HEK293 (cell line): ENCODE measurements at regions not wholly inside any gene's neighbourhood (a gene's known extent, or its start where the extent isn't known, plus 50 kb on each side); places are given as distances from the start of the nearest gene placed in this dataset.

ENCODE experiments used
- GLI2 ChIP-seq: fragments of 450-650 bp; formaldehyde crosslinking; IDR thresholded peaks from 2 replicates; pipeline ENCODE4; 2017; ENCODE audit warnings: missing biosample characterization, missing genetic modification characterization, low read depth, borderline replicate concordance
- GLI4 ChIP-seq: fragments of 450-650 bp; formaldehyde crosslinking; IDR thresholded peaks from 2 replicates; pipeline ENCODE4 v1.5.1; 2016; ENCODE audit warnings: missing biosample characterization, missing genetic modification characterization
- KLF10 ChIP-seq: fragments of 450-650 bp; IDR thresholded peaks from 2 replicates; pipeline ENCODE4 v1.5.1; 2018; ENCODE audit warnings: missing biosample characterization, mild to moderate bottlenecking, missing genetic modification characterization
- MEIS1 ChIP-seq: sonication (generic); formaldehyde crosslinking; IDR thresholded peaks from 2 replicates; pipeline ENCODE4 v1.8.1; 2022; ENCODE audit warnings: missing genetic modification reagents, mild to moderate bottlenecking, borderline replicate concordance
- PRDM10 ChIP-seq: fragments of 450-650 bp; formaldehyde crosslinking; IDR thresholded peaks from 2 replicates; pipeline ENCODE4 v1.5.1; 2016; ENCODE audit warnings: missing biosample characterization, missing genetic modification characterization
- ZBTB8A ChIP-seq: fragments of 450-650 bp; formaldehyde crosslinking; IDR thresholded peaks from 2 replicates; pipeline ENCODE4 v1.5.1; 2016; ENCODE audit warnings: missing biosample characterization, missing genetic modification characterization
- ZFHX2 ChIP-seq: fragments of 450-650 bp; formaldehyde crosslinking; conservative IDR thresholded peaks from 2 replicates; pipeline ENCODE4 v1.5.1; 2016; ENCODE audit warnings: missing biosample characterization, missing genetic modification characterization
- ZNF18 ChIP-seq: fragments of 450-650 bp; formaldehyde crosslinking; IDR thresholded peaks from 2 replicates; pipeline ENCODE4 v1.5.1; 2016; ENCODE audit warnings: missing biosample characterization, missing genetic modification characterization
- ZNF2 ChIP-seq: fragments of 450-650 bp; formaldehyde crosslinking; IDR thresholded peaks from 2 replicates; pipeline ENCODE4 v1.5.1; 2016; ENCODE audit warnings: missing biosample characterization, missing genetic modification characterization
- ZNF221 ChIP-seq: fragments of 450-650 bp; formaldehyde crosslinking; IDR thresholded peaks from 2 replicates; pipeline ENCODE4 v1.5.1; 2017; ENCODE audit warnings: missing biosample characterization, missing genetic modification characterization, borderline replicate concordance
- ZNF266 ChIP-seq: fragments of 450-650 bp; formaldehyde crosslinking; IDR thresholded peaks from 2 replicates; pipeline ENCODE4 v1.5.1; 2016; ENCODE audit warnings: missing biosample characterization, missing genetic modification characterization, low read depth
- ZNF324 ChIP-seq: fragments of 450-650 bp; formaldehyde crosslinking; IDR thresholded peaks from 2 replicates; pipeline ENCODE4 v1.5.1; 2016; ENCODE audit warnings: missing biosample characterization, missing genetic modification characterization
- ZNF404 ChIP-seq: fragments of 450-650 bp; formaldehyde crosslinking; IDR thresholded peaks from 2 replicates; pipeline ENCODE4 v1.5.1; 2017; ENCODE audit warnings: missing biosample characterization, missing genetic modification characterization
- ZNF423 ChIP-seq: fragments of 450-650 bp; formaldehyde crosslinking; IDR thresholded peaks from 2 replicates; pipeline ENCODE4 v1.5.1; 2016; ENCODE audit warnings: missing biosample characterization, missing genetic modification characterization
- ZNF521 ChIP-seq: fragments of 450-650 bp; formaldehyde crosslinking; IDR thresholded peaks from 2 replicates; pipeline ENCODE4 v1.5.1; 2017; ENCODE audit warnings: missing biosample characterization, mild to moderate bottlenecking, missing genetic modification characterization
- ZNF530 ChIP-seq: fragments of 450-650 bp; formaldehyde crosslinking; IDR thresholded peaks from 2 replicates; pipeline ENCODE4 v1.5.1; 2016; ENCODE audit warnings: low read depth, missing biosample characterization, missing genetic modification characterization
- ZNF549 ChIP-seq: fragments of 450-650 bp; IDR thresholded peaks from 2 replicates; pipeline ENCODE4 v1.5.1; 2018; ENCODE audit warnings: missing biosample characterization, missing genetic modification characterization, mild to moderate bottlenecking, inconsistent platforms, moderate library complexity
- ZNF623 ChIP-seq: fragments of 450-650 bp; formaldehyde crosslinking; IDR thresholded peaks from 2 replicates; pipeline ENCODE4 v1.5.1; 2016; ENCODE audit warnings: missing biosample characterization, missing genetic modification characterization
- ZNF626 ChIP-seq: fragments of 450-650 bp; sonication (Bioruptor Pico); formaldehyde crosslinking; IDR thresholded peaks from 2 replicates; pipeline ENCODE4 v1.5.1; 2018; ENCODE audit warnings: missing biosample characterization, missing genetic modification characterization, inconsistent platforms
- ZNF645 ChIP-seq: fragments of 450-650 bp; formaldehyde crosslinking; IDR thresholded peaks from 2 replicates; pipeline ENCODE4; 2016; ENCODE audit warnings: missing biosample characterization, missing genetic modification characterization
- ZNF664 ChIP-seq: fragments of 450-650 bp; formaldehyde crosslinking; IDR thresholded peaks from 2 replicates; pipeline ENCODE4 v1.5.1; 2016; ENCODE audit warnings: missing biosample characterization, missing genetic modification characterization
- ZNF76 ChIP-seq: fragments of 450-650 bp; formaldehyde crosslinking; IDR thresholded peaks from 2 replicates; pipeline ENCODE4; 2016; ENCODE audit warnings: low read depth, missing biosample characterization, missing genetic modification characterization, borderline replicate concordance
- ZNF792 ChIP-seq: fragments of 450-650 bp; formaldehyde crosslinking; IDR thresholded peaks from 2 replicates; pipeline ENCODE4 v1.5.1; 2016; ENCODE audit warnings: missing biosample characterization, missing genetic modification characterization
- ZNF843 ChIP-seq: fragments of 450-650 bp; formaldehyde crosslinking; IDR thresholded peaks from 2 replicates; pipeline ENCODE4 v1.5.1; 2016; ENCODE audit warnings: missing biosample characterization, missing genetic modification characterization
- TF ChIP-seq, protein P1 (sequence below): fragments of 450-650 bp; formaldehyde crosslinking; IDR thresholded peaks from 2 replicates; pipeline ENCODE4 v1.5.1; 2016; ENCODE audit warnings: missing biosample characterization, missing genetic modification characterization, low read depth
- TF ChIP-seq, protein P2 (sequence below): fragments of 450-650 bp; formaldehyde crosslinking; IDR thresholded peaks from 2 replicates; pipeline ENCODE4 v1.5.1; 2016; ENCODE audit warnings: missing biosample characterization, missing genetic modification characterization
- TF ChIP-seq, protein P3 (sequence below): IDR thresholded peaks from 2 replicates; pipeline ENCODE4 v1.6.1; 2011; ENCODE audit warnings: mild to moderate bottlenecking, low read depth, low read length, borderline replicate concordance

- peak; percentile 25; the same call in 1 of the 2 replicates for TF ChIP-seq PRDM10 (tag by site-specific recombination)
- TF ChIP-seq, protein P1, sequence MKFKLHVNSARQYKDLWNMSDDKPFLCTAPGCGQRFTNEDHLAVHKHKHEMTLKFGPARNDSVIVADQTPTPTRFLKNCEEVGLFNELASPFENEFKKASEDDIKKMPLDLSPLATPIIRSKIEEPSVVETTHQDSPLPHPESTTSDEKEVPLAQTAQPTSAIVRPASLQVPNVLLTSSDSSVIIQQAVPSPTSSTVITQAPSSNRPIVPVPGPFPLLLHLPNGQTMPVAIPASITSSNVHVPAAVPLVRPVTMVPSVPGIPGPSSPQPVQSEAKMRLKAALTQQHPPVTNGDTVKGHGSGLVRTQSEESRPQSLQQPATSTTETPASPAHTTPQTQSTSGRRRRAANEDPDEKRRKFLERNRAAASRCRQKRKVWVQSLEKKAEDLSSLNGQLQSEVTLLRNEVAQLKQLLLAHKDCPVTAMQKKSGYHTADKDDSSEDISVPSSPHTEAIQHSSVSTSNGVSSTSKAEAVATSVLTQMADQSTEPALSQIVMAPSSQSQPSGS (tag by site-specific recombination), result no peak
- TF ChIP-seq ZNF645, result no peak
- no peak for TF ChIP-seq ZNF843 (tag by site-specific recombination)
- TF ChIP-seq ZNF324 (tag by site-specific recombination), result no peak
- no peak for TF ChIP-seq MEIS1 (CRISPR knock-in tag)
- no peak for TF ChIP-seq KLF10 (tag by site-specific recombination)
- no peak for TF ChIP-seq ZNF266
- no peak for TF ChIP-seq ZNF530 (tag by site-specific recombination)
- TF ChIP-seq ZFHX2 (tag by site-specific recombination), result peak; percentile 61
- no peak for TF ChIP-seq ZNF423 (tag by site-specific recombination)
- no peak for TF ChIP-seq ZNF76 (tag by site-specific recombination)
- no peak for TF ChIP-seq ZNF2
- peak; percentile 76 for TF ChIP-seq ZNF664 (tag by site-specific recombination)
- TF ChIP-seq ZNF521 (tag by site-specific recombination), result no peak
- no peak for TF ChIP-seq ZNF623
- TF ChIP-seq GLI2, result no peak
- TF ChIP-seq, protein P2, sequence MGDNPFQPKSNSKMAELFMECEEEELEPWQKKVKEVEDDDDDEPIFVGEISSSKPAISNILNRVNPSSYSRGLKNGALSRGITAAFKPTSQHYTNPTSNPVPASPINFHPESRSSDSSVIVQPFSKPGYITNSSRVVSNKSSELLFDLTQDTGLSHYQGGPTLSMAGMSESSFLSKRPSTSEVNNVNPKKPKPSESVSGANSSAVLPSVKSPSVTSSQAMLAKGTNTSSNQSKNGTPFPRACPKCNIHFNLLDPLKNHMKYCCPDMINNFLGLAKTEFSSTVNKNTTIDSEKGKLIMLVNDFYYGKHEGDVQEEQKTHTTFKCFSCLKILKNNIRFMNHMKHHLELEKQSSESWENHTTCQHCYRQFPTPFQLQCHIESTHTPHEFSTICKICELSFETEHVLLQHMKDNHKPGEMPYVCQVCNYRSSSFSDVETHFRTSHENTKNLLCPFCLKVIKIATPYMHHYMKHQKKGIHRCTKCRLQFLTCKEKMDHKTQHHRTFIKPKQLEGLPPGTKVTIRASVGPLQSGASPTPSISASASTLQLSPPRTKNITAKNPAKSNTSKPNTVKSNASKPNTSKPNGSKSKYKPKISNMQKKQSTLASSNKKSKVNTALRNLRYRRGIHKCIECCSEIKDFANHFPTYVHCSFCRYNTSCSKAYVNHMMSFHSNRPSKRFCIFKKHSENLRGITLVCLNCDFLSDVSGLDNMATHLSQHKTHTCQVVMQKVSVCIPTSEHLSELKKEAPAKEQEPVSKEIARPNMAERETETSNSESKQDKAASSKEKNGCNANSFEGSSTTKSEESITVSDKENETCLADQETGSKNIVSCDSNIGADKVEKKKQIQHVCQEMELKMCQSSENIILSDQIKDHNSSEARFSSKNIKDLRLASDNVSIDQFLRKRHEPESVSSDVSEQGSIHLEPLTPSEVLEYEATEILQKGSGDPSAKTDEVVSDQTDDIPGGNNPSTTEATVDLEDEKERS (tag by site-specific recombination), result 0 out of 2 replicates have a peak, but pooled peaks have one; percentile 29
- TF ChIP-seq, protein P3, sequence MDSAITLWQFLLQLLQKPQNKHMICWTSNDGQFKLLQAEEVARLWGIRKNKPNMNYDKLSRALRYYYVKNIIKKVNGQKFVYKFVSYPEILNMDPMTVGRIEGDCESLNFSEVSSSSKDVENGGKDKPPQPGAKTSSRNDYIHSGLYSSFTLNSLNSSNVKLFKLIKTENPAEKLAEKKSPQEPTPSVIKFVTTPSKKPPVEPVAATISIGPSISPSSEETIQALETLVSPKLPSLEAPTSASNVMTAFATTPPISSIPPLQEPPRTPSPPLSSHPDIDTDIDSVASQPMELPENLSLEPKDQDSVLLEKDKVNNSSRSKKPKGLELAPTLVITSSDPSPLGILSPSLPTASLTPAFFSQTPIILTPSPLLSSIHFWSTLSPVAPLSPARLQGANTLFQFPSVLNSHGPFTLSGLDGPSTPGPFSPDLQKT, result no peak
- no peak for TF ChIP-seq ZNF626 (tag by site-specific recombination)
- TF ChIP-seq ZNF549, result no peak
- TF ChIP-seq ZNF404 (tag by site-specific recombination), result no peak
- TF ChIP-seq ZNF792 (tag by site-specific recombination), result no peak
- TF ChIP-seq ZBTB8A (tag by site-specific recombination), result no peak
- no peak for TF ChIP-seq GLI4
- no peak for TF ChIP-seq ZNF18 (tag by site-specific recombination)
- no peak for TF ChIP-seq ZNF221 (tag by site-specific recombination)
Observed at GRCh38 chr3:182609575-182610156, 183.6 kb upstream of the ATP11B start (continued).
